ENCODE measurements at regions not wholly inside any gene's neighbourhood (a gene's known extent, or its start where the extent isn't known, plus 50 kb on each side); places are given as distances from the start of the nearest gene placed in this dataset.

- Histone ChIP-seq H2BK20ac (ENCODE audit: low read depth, low read length, poor library complexity, severe bottlenecking) (no peak overlapping the region), H3K14ac (ENCODE audit: insufficient read depth, low read length) (no peak overlapping the region), H4K20me1 (ENCODE audit: control insufficient read depth, insufficient read depth, insufficient read length) (no peaks in the 10 kb centered on the region), H3K79me2 (ENCODE audit: insufficient read depth, low read length) (no peaks in the 10 kb centered on the region), H3K4me2 (ENCODE audit: insufficient read depth, insufficient read length, low read length) (no peak overlapping the region), H3K23me2 (ENCODE audit: insufficient read length, low read depth, low read length, poor library complexity, severe bottlenecking) (no peaks in the 10 kb centered on the region), H3K4ac (ENCODE audit: low read depth, low read length) (no peak overlapping the region), H3T11ph (ENCODE audit: low read length) (no peak overlapping the region), H2BK15ac (ENCODE audit: low read depth, low read length) (no peak overlapping the region), H3K23ac (ENCODE audit: insufficient read length, low read depth, low read length) (no peak overlapping the region), H3K9ac (ENCODE audit: extremely low read depth, insufficient read length, low read length) (no peak overlapping the region), H3K18ac (ENCODE audit: insufficient read length, low read depth, low read length) (no peak overlapping the region), H2BK120ac (ENCODE audit: low read depth, low read length, poor library complexity, severe bottlenecking) (no peak overlapping the region), H3K27me3 (ENCODE audit: insufficient read depth, low read length) (no peaks in the 10 kb centered on the region), H2BK12ac (ENCODE audit: insufficient read length, low read depth, low read length) (no peak overlapping the region), H3K4me1 (ENCODE audit: insufficient read depth, low read length) (no peaks in the 10 kb centered on the region), H4K91ac (ENCODE audit: insufficient read length, low read depth, low read length) (no peak overlapping the region), H2BK5ac (ENCODE audit: insufficient read length, low read length) (no peak overlapping the region), H2AK5ac (ENCODE audit: insufficient read length, low read length) (no peak overlapping the region), H4K8ac (replicated peaks; ENCODE audit: insufficient read length, low read depth, low read length) (no peak overlapping the region), H3K27ac (ENCODE audit: insufficient read length, low read depth, low read length) (no peak overlapping the region), H3K9me3 (ENCODE audit: control insufficient read depth, low read depth, low read length) (no peaks in the 10 kb centered on the region), H3K56ac (ENCODE audit: insufficient read length, low read depth, low read length) (no peak overlapping the region), H4K5ac (ENCODE audit: insufficient read length, low read depth, low read length) (no peak overlapping the region), H3K79me1 (ENCODE audit: insufficient read depth, low read depth, low read length, poor library complexity, severe bottlenecking) (no peaks in the 10 kb centered on the region), H2AFZ (ENCODE audit: low read length) (no peak overlapping the region)
- no peaks in the 10 kb centered on the region for H3K4me1 Mint-ChIP-seq
- no peaks in the 10 kb centered on the region for H3K27me3 Mint-ChIP-seq (ENCODE audit: low read depth)
- DNase-seq: no peak
- no CpG with 5 or more reads among the region's 1 CpG for WGBS (ENCODE audit: extremely low coverage, insufficient read length, low lambda C conversion rate)
- H3K27ac Mint-ChIP-seq: no peak overlapping the region; a peak in 1 of 7 replicates
- no peaks in the 10 kb centered on the region; a peak in 1 of 5 replicates for H3K9me3 Mint-ChIP-seq
- no peak overlapping the region for H3K4me3 Mint-ChIP-seq
- H3K36me3 Mint-ChIP-seq (ENCODE audit: insufficient read depth in 1 of 3, low read depth in 3 of 3): no peaks in the 10 kb centered on the region; a peak in 1 of 7 replicates
- TF ChIP-seq, protein P1, sequence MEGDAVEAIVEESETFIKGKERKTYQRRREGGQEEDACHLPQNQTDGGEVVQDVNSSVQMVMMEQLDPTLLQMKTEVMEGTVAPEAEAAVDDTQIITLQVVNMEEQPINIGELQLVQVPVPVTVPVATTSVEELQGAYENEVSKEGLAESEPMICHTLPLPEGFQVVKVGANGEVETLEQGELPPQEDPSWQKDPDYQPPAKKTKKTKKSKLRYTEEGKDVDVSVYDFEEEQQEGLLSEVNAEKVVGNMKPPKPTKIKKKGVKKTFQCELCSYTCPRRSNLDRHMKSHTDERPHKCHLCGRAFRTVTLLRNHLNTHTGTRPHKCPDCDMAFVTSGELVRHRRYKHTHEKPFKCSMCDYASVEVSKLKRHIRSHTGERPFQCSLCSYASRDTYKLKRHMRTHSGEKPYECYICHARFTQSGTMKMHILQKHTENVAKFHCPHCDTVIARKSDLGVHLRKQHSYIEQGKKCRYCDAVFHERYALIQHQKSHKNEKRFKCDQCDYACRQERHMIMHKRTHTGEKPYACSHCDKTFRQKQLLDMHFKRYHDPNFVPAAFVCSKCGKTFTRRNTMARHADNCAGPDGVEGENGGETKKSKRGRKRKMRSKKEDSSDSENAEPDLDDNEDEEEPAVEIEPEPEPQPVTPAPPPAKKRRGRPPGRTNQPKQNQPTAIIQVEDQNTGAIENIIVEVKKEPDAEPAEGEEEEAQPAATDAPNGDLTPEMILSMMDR (conservative IDR thresholded peaks at IDR 0.05): no peak
These were observed 1024.9 kb upstream of the ADGRL3 start for GRCh38 chr4:60175241-60175640.

All from H9 (cell line).